ENCODE measurements at regions not wholly inside any gene's neighbourhood (a gene's known extent, or its start where the extent isn't known, plus 50 kb on each side); places are given as distances from the start of the nearest gene placed in this dataset.
A peak's percentile ranks its signal among the peaks of the same experiment; 100 is the strongest.
"Not testable (repeated sequence)": the region's sequence is repeated elsewhere in the genome, so short reads cannot be mapped to it uniquely, and the experiment has no call there.

DNA sequence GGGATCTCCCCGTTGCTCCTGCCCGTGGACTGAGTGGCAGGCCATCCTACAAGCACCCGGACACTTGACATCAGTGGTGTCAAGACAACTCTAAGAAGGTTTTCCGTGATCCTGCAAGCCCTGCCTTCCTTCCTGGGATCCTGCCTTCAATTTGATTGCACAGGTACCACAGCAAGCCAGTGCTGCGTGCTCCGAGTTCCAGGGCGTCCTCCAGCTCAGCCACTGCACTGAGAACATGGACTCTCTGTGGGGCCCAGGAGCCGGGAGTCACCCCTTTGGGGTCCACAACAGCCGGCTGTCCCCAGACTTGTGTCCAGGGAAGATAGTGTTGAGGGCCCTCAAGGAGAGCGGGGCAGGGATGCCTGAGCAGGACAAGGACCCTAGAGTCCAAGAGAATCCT is 100.9 kb upstream of the RIMBP3B start:
- CTCF ChIA-PET (ENCODE audit: partially characterized antibody); H3K9me3 ChIP-seq (ENCODE audit: control insufficient read depth in 1 of 2, low read length in 2 of 2); H3K4me3 Mint-ChIP-seq; intact Hi-C loops (cut with micrococcal nuclease); POLR2A ChIA-PET (ENCODE audit: partially characterized antibody); H3K36me3 ChIP-seq (ENCODE audit: insufficient read depth, low read length); H3K4me3 ChIP-seq (ENCODE audit: low read length in 2 of 2); H3K27me3 ChIP-seq (ENCODE audit: insufficient read depth, low read length); H3K9me3 Mint-ChIP-seq; H3K27ac ChIP-seq (ENCODE audit: low read depth, low read length); H3K27me3 Mint-ChIP-seq; H3K4me1 Mint-ChIP-seq; DNase-seq; H3K36me3 Mint-ChIP-seq; H3K27ac Mint-ChIP-seq; H3K4me1 ChIP-seq (ENCODE audit: insufficient read depth, low read length): not testable (repeated sequence)

DNA sequence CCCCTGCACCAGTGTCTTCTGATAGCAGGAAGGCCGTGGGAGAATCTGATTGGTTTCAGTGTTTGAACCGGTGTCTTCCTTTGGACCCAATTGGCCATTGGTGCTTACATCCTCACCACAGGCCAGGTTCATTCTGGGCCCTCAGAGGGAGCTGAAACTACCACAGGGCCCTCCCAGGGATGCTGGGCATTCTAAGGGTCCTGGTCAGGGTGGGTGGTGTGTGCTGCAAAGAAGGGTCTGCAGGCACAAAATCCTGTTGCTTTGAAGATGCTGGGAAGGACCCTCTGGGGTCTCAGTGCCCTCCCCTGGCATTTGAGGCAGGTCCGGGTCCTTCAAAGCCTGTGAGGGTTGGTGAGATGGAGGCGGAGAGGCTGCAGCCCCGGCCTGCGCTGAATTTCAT is 89.8 kb upstream of the RIMBP3B start:
- H3K27ac Mint-ChIP-seq; H3K4me1 ChIP-seq (ENCODE audit: insufficient read depth, low read length); H3K4me1 Mint-ChIP-seq; POLR2A ChIA-PET (ENCODE audit: partially characterized antibody); H3K27ac ChIP-seq (ENCODE audit: low read depth, low read length); H3K9me3 Mint-ChIP-seq; intact Hi-C loops (cut with micrococcal nuclease); H3K9me3 ChIP-seq (ENCODE audit: control insufficient read depth in 1 of 2, low read length in 2 of 2); H3K27me3 ChIP-seq (ENCODE audit: insufficient read depth, low read length); H3K4me3 ChIP-seq (ENCODE audit: low read length in 2 of 2); CTCF ChIA-PET (ENCODE audit: partially characterized antibody); H3K36me3 Mint-ChIP-seq; H3K4me3 Mint-ChIP-seq; H3K36me3 ChIP-seq (ENCODE audit: insufficient read depth, low read length); H3K27me3 Mint-ChIP-seq: not testable (repeated sequence)
- peak in 1 of 5 donors; percentile 13 for DNase-seq

DNA sequence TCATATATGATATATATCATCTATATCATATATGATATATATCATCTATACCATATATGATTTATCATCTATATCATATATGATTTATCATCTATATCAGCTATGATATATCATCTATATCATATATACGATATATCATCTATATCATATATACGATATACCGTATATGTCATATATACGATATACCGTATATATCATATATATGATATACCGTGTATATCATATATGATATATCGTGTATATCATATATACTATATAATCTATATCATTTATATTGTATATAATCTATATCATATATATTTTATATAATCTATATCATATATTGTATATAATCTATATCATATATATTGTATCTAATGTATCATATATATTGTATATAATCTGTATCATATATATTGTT is 55.9 kb upstream of the RIMBP3B start:
- H3K27me3 ChIP-seq (ENCODE audit: insufficient read depth, low read length); H3K4me3 Mint-ChIP-seq; CTCF ChIA-PET (ENCODE audit: partially characterized antibody); POLR2A ChIA-PET (ENCODE audit: partially characterized antibody); H3K9me3 ChIP-seq (ENCODE audit: control insufficient read depth in 1 of 2, low read length in 2 of 2); H3K27me3 Mint-ChIP-seq; H3K36me3 Mint-ChIP-seq; H3K9me3 Mint-ChIP-seq; H3K4me1 Mint-ChIP-seq; intact Hi-C loops (cut with micrococcal nuclease); H3K27ac ChIP-seq (ENCODE audit: low read depth, low read length); H3K4me1 ChIP-seq (ENCODE audit: insufficient read depth, low read length); H3K4me3 ChIP-seq (ENCODE audit: low read length in 2 of 2); H3K36me3 ChIP-seq (ENCODE audit: insufficient read depth, low read length); H3K27ac Mint-ChIP-seq; DNase-seq: not testable (repeated sequence)
